HG03565 (cell line): ENCODE measurements at regions not wholly inside any gene's neighbourhood (a gene's known extent, or its start where the extent isn't known, plus 50 kb on each side); places are given as distances from the start of the nearest gene placed in this dataset.
"Not testable (repeated sequence)": the region's sequence is repeated elsewhere in the genome, so short reads cannot be mapped to it uniquely, and the experiment has no call there.

Experiments
- ATAC-seq: cut with Tn5 transposase; IDR thresholded peaks from one replicate; pipeline ENCODE4 v1.9.1; 2021; ENCODE audit warnings: mild to moderate bottlenecking, moderate library complexity; ENCODE audit not compliant: unreplicated experiment

GRCh38 chr3:70519913-70520659, 207.6 kb upstream of the MDFIC2 start:
- ATAC-seq, result no peak

- no peak for ATAC-seq
Measured at GRCh38 chr3:70519026-70519425, 206.6 kb upstream of the MDFIC2 start.

DNA sequence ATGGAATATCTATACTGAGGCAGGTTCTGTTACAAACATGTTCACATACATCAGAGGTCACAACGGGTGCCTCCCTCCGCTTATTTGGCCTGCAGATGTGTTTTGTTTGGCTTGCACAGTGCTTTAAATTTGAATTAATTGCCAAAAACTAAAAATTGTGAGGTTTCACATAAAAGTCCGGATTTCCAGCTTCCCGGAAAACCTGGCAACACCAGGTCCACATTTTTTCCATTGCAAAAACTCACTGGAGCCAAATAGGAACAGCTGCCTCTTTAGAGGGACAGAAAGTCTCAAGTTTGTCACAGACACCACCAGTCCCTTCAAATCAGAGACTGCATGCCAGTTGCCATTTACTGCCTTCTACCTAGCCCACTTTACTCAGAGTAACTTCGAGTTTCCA, 205.9 kb upstream of the MDFIC2 start:
- ATAC-seq, result no peak

GRCh38 chr3:70517124-70517890, 204.9 kb upstream of the MDFIC2 start:
- ATAC-seq, result no peak

DNA sequence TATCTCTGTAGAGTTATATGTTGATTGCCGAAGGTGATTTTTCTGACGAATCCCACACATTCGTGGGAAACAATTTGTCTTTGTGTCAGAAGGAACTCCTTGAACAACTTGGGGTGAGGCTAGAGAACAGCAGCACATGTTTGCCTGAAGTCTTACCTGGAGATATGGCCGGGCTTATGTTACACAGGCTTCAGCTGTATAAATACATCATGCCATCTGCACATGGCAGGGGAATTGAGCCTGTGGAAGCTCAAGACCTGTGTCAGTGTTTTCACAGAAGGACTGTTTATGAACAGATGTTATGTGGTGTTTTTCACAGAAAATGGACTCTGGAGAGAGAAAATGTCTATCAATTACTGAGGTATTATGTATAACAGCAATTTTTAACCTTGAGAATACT, 203.6 kb upstream of the MDFIC2 start:
- no peak for ATAC-seq

DNA sequence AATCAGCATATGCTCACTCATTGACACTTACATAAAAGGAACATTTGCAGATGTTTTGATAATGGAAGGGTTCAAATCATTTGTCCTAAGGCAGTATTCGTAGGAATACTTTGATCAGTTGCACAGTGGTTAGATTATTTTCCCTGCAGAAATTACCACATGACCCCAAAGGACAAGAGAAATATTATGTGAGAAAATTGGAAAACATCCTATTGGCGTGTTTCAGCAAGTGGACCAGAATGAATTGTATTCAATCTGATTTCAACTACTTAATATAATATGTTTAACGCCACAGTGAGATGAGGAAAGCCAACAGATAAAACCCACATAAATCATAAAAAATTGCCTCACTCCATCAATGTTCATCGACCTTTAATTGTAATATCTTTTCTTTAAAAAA, 195.0 kb upstream of the MDFIC2 start:
- ATAC-seq, result no peak

- no peak for ATAC-seq
Measured at GRCh38 chr3:70506775-70507174, 194.3 kb upstream of the MDFIC2 start.

DNA sequence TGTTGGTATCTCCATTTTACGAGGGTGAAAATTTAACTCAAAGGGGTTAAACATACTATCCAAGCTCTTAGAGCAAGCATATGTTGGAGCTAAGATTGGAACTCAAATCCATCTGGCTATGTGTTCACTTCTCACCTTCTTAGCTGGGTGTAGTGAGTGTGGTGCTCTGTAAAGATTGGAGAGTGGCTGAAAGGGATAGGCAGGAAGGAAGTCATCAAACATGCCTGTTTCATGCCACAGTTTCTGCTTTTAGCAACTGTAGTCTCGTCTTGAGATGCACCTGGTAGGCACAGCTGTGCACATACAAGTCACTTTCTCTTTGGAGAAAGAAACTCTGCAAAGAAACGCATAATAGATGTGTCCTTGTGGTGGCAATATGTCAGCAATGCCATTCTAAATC, 189.1 kb upstream of the MDFIC2 start:
- ATAC-seq, result no peak

- no peak for ATAC-seq
Measured at GRCh38 chr3:70488816-70489215, 176.4 kb upstream of the MDFIC2 start.

DNA sequence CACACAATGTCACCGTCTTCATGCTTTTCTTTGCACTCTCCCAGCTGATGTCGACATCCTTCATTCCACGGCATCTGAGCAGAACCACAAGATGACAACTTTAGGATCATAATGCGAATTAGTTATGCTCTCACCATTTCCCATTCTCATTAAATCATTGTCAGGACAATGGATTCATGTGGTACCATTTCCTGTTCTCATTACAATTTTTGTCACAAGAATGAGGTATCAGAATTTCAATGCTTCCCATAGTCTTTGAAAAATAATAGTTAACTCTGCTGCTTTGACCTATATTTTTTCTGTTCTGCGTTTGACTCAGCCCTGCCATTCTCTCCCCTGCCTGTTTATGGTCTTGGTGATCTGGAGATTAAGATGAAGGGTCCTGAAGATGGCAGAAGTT, 175.7 kb upstream of the MDFIC2 start:
- ATAC-seq, result no peak

- no peak for ATAC-seq
Measured at GRCh38 chr3:70486414-70487017, 174.1 kb upstream of the MDFIC2 start.

DNA sequence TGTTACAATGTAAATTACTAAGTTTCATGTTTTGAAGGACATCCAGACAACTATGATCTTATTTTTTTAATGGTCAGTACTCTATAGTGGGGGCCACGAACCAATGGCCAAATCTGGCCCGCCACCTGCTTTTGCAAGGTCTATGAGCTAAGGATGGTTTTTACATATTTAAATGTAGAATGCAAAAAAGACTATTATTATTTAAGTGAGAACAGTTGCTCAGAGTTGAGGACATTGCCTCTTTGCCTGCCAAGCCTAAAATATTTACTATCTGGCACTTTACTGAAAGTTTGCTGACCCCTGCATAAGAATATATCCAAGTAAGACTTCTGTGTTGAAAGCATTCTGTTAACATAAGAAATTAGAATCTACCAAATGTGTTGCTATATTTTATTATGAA, 163.7 kb upstream of the MDFIC2 start:
- no peak for ATAC-seq

GRCh38 chr3:70471464-70472342, 159.3 kb upstream of the MDFIC2 start:
- ATAC-seq, result no peak

- ATAC-seq, result no peak
Measured at GRCh38 chr3:70466096-70466495, 153.7 kb upstream of the MDFIC2 start.

DNA sequence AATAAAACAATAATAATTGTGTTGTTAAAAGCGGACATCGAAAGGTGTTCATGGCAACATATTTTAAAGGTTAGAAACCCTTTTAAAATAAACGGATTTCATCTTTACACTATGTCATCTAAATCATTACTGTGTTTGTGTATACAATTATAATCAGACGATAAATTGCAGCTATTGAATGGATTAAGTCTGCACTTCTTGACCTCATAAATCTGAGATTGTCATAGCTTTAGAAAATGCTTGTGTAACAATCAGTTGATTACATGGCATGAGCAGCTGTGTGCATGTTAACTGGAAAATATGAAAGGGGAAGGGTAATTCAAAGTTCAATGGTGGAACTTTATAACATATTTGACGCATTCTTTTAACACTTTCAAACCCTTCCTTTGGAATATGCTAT, 152.4 kb upstream of the MDFIC2 start:
- no peak for ATAC-seq

DNA sequence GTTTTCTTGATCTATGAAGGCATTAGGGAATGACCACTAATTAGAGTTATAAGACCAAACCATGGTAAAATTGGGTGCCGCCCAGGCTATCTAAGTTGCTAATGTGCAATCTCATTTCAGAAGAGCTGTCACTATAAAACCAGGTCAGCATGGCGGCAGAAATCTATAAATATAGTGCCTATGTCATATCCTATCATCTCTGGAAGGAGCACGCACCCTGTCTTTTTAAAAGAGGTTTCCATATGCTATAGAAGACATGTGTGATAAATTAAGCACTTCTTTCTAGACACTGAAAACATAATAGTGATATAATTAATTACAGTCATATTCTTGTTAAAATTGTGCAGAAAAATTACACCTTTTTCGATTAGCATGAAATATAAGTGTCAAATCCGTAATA, 152.0 kb upstream of the MDFIC2 start:
- ATAC-seq, result no peak

DNA sequence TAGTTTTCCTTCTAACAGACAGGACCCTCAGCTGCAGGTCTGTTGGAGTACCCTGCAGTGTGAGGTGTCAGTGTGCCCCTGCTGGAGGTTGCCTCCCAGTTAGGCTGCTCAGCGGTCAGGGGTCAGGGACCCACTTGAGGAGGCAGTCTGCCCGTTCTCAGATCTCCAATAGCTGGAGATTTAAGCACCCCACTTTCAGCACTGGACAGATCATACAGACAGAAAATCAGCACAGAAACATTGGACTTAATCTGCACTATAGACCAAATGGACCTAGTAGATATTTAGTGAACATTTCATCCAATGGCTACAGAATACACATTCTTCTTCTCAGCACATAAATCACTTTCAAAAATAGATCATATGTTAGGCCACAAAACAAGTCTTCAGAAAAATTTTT, 137.8 kb upstream of the MDFIC2 start:
- not testable (repeated sequence) for ATAC-seq

GRCh38 chr3:70435422-70435821, 123.0 kb upstream of the MDFIC2 start:
- ATAC-seq, result not testable (repeated sequence)

DNA sequence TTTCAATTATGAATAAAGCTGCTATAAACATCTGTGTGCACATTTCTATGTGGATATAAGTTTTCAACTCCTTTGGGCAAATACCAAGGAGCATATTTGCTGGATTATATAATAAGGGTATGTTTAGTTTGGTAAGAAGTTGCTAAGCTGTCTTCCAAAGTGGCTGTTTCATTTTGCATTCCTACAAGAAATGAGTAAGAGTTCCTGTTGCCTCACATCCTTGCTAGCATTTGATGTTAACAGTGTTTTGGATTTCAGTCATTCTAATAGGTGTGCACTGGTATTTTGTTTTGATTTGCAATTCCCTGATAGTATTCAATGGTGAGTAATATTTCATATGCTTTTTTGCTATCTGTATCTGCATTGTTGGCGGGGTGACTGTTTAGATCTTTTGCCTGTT, 120.7 kb upstream of the MDFIC2 start:
- ATAC-seq, result no peak

GRCh38 chr3:70431911-70432310, 119.5 kb upstream of the MDFIC2 start:
- ATAC-seq, result no peak

GRCh38 chr3:70426071-70426470, 113.6 kb upstream of the MDFIC2 start:
- no peak for ATAC-seq
